LNCaP clone FGC (cell line): ENCODE measurements at regions not wholly inside any gene's neighbourhood (a gene's known extent, or its start where the extent isn't known, plus 50 kb on each side); places are given as distances from the start of the nearest gene placed in this dataset.

Source experiments
- DNase-seq: peaks from one replicate; pipeline ENCODE4 v3.0.0-alpha.2; 2011; ENCODE audit warnings: low read depth
- H3K4me3 ChIP-seq: 2 replicates; pipeline ENCODE4 v1.5.1; 2011; ENCODE audit warnings: mild to moderate bottlenecking, low read depth, low read length, control low read depth
- TF ChIP-seq, protein P1 (sequence below): IDR thresholded peaks from 2 replicates; pipeline ENCODE4 v1.5.1; 2012; ENCODE audit warnings: mild to moderate bottlenecking; ENCODE audit not compliant: control insufficient read depth, insufficient read depth; ENCODE audit errors: extremely low read depth

DNA sequence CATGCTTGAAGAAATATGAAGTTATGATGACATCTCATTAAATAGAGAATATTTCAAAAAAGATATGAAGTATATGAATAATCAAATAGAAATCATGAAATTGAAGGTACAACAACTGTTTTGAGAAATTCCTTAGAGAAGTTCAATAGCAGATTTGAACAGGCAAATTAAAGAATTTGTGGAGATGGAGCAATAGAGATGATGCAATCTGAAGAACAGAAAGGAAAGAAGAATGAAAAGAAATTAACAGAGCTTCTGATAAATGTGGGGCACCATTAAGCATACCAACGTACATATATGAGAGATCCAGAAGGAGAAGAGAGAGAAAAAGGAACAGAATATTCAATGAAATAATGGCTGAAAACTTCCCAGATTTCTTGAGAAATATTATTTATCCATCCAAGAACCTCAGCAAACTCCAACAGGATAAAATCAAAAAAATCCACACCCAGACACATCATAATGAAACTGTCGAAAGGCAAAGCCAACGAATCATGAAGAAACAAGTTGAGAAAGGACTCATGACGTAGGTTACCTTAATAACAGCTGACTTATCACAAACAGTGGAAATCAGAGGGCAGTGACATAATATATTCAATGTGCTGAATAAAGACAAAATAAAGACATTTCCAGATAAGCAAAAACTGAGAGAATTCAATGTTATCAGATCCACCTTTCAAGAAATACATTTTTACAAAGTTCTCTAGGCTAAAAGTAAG is 297.2 kb upstream of the TARS1 start:
- TF ChIP-seq, protein P1, sequence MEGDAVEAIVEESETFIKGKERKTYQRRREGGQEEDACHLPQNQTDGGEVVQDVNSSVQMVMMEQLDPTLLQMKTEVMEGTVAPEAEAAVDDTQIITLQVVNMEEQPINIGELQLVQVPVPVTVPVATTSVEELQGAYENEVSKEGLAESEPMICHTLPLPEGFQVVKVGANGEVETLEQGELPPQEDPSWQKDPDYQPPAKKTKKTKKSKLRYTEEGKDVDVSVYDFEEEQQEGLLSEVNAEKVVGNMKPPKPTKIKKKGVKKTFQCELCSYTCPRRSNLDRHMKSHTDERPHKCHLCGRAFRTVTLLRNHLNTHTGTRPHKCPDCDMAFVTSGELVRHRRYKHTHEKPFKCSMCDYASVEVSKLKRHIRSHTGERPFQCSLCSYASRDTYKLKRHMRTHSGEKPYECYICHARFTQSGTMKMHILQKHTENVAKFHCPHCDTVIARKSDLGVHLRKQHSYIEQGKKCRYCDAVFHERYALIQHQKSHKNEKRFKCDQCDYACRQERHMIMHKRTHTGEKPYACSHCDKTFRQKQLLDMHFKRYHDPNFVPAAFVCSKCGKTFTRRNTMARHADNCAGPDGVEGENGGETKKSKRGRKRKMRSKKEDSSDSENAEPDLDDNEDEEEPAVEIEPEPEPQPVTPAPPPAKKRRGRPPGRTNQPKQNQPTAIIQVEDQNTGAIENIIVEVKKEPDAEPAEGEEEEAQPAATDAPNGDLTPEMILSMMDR = no peak
- H3K4me3 ChIP-seq = no peak overlapping the region
- DNase-seq = no peak

DNA sequence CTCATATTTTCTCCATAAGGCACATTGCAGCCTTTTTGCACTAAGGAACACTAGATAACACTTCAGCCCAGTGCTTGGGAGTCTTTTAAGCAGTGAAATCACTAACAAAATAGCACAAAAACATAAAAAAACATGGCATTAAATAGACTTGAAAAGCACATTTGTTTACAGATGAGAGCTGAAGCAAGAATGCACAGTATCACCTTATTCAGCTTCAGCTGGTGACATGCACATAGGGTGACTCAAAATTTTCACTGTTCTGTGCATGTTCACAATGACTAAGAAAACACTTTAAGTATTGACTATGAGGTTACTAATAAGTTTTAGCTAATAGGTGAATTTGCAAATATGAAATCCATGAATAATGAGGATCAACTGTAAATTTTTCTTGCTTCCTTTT is 293.9 kb upstream of the TARS1 start:
- DNase-seq = no peak
- H3K4me3 ChIP-seq = no peak overlapping the region
- TF ChIP-seq, protein P1 = no peak

DNA sequence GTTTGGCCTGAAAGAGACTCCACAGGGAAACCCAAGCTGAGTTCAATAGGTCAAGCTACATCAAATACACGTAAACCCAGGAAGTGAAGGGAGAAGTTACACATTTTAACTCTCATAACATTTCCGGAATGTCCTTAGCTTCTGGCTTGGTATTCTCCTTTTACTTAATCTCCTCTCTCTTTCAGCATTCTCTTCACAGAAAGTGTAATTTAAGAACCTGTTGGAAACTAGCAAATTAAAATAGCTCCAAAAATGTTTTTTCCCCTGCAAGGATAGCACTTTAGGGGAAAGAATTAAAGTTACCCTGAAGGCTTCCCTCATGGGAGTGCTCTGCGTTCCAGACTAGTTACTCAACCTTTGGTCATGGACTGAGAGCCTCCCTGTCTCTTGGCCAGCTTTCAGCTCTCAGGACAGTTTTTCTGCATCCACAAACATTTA is 292.7 kb upstream of the TARS1 start:
- no peak overlapping the region for H3K4me3 ChIP-seq
- TF ChIP-seq, protein P1 = no peak
- DNase-seq = no peak

DNA sequence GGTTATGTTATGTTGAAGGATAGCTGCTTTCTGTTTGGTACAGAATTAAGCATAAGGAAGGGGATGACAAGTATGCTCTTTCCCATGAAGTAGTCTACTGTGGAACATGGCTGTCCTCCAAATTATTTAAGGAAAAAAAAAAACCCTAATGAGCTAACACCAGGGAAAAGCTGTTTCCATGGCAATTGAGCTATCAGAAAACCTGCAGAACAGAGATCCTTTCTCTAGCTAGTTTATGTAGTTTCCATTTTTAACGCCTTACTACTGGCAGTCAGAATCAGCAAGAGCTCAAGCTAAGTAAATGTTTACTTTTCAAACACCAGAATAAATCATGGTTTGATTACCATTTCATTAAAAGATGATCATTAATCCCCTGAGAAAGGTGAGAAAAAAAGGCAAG is 287.4 kb upstream of the TARS1 start:
- TF ChIP-seq, protein P1 = no peak
- no peak for DNase-seq
- H3K4me3 ChIP-seq = no peak overlapping the region

DNA sequence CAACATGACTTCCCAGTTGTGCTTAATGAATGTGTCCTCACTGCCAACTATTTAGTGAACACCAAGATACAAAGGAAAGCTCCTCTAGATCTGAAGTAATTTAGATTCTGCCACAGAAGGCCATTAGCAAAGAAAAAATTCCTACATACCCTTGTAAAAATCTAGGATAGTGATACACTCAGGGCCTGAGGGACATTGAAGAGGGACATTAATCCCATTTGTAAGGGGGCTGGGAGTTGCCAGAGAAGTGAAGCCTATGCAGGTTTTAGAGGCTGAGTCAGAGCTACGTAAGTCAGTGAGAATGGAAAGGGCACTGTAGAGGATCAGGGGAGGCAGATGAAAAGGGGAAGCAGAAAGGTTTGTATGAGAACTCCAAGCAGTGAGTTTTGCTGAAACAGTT is 286.9 kb upstream of the TARS1 start:
- TF ChIP-seq, protein P1 = no peak
- H3K4me3 ChIP-seq = no peak overlapping the region
- no peak for DNase-seq

DNA sequence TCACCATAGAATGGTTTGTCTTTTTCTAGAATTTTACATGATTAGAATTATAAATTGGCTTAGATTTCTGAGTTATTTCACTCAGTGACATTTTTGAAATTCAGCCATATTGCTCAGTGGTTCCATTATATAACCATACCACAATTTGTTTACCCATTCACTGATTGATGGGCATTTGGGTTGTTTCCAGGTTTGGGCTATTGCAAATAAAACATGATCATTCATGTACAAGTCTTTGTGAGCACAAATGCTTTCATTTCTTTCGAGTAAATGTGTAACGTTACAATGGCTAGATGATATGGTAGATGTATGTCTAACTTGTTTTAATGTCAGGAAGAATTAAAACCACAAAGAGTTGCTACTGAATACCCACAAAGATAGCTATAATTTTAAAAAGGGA is 279.9 kb upstream of the TARS1 start:
- H3K4me3 ChIP-seq = no peak overlapping the region
- TF ChIP-seq, protein P1 = no peak
- DNase-seq = no peak

DNA sequence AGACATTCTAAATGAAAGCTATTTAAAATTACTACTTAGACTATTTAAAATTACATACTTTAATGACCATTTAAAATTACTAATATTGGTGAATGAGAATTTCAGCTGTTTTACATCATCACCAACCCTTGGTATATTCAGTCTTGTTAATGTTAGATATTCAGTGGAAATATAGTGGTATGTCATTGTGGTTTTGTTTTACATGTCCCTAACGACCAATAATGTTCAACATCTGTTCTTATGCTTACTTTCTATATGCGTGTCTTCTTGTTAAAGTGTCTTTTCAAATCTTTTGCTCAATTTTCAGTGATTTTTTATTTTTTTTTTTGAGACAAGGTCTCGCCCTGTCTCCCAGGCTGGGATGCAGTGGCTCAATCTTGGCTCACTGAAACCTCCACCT is 279.3 kb upstream of the TARS1 start:
- TF ChIP-seq, protein P1 = no peak
- H3K4me3 ChIP-seq = no peak overlapping the region
- DNase-seq = no peak
